Loucy (cell line): ENCODE measurements at regions not wholly inside any gene's neighbourhood (a gene's known extent, or its start where the extent isn't known, plus 50 kb on each side); places are given as distances from the start of the nearest gene placed in this dataset.

Source experiments
- CTCF ChIP-seq: fragments of 200-600 bp; sonication (generic); conservative IDR thresholded peaks from 2 replicates; pipeline ENCODE4 v1.5.1; 2014; ENCODE audit warnings: mild to moderate bottlenecking, antibody characterized with exemption, low read length
- EZH2phosphoT487 ChIP-seq: fragments of 200-600 bp; IDR thresholded peaks from 2 replicates; pipeline ENCODE4 v1.6.1; 2018; ENCODE audit warnings: antibody characterized with exemption, mild to moderate bottlenecking, moderate library complexity, borderline replicate concordance

GRCh38 chr5:173717959-173718358, 101.5 kb upstream of the BOD1 start:
- TF ChIP-seq CTCF: no peak
- no peak for TF ChIP-seq EZH2phosphoT487
